ENCODE measurements at regions not wholly inside any gene's neighbourhood (a gene's known extent, or its start where the extent isn't known, plus 50 kb on each side); places are given as distances from the start of the nearest gene placed in this dataset.
A peak's percentile ranks its signal among the peaks of the same experiment; 100 is the strongest.

DNA sequence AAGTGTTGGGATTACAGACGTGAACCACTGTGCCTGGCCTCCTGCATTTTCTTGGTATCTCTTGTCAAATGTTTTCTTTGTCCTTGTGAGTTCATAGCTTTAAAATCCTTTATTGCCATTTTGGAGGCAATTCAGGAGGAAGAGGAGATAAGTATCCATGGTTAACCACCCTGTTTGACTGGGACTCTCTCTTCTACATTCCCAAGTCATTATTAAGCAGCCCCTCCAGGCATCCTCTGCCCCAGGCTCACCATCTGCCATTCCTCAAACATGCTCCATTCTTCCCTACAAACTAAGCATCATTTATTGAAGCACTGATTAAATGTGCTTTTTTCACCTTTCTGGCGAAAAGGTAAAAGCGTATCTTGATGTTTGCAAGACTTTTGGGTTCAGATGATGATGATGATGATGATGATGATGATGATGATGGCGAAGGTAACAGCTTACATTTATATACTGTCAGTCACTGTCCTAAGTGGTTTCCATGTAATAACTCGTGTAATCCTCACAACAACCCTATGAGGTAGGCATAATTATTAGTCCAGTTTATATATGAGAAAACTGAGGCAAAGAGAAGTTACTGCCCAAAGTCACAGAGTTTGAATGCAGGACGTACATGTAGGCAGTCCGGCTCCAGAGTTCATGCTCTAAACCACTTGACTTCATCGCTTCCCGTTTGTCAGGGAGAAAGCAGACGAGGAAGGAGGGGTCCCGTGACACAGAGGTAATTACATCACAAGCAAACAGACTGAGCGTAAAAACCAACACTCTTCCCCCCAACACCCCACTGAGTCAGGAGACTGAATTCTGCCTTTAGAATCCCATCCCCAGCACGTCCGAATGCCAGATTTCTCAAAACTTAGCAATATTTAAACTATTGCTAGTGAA, 69.7 kb upstream of the ACKR3 start:
- no peak for ATAC-seq
- POLR2A ChIA-PET = no interaction called here
- H3K9me3 Mint-ChIP-seq = no peaks in the 10 kb centered on the region

DNA sequence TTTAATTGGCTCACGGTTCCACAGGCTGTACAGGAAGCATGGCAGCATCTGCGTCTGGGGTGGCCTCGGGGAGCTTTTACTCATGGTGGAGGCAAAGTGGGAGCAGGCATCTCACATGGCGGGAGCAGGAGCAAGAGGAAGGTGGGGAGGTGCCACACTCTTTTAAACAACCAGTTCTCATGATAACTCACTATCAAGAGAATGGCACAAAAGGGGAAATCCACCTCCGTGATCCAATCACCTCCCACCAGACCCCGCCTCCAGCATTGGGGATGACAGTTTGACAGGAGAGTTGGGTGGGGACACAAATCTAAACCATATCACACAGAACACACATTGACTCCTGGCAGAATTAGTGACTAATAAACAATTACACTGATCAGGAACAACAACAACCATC, 68.6 kb upstream of the ACKR3 start:
- peaks cover 0 to 9% (median 6%) of the 10 kb centered on the region in 5 donors for H3K27me3 Mint-ChIP-seq
- DNase-seq (no peak), ATAC-seq (no peak)
- peaks cover 0 to 4% (median 3%) of the 10 kb centered on the region in 4 donors for H3K4me1 Mint-ChIP-seq
- H3K9me3 Mint-ChIP-seq = no peaks in the 10 kb centered on the region
- POLR2A ChIA-PET = no interaction called here
- H3K36me3 Mint-ChIP-seq = peaks cover 0 to 6% (median 3%) of the 10 kb centered on the region in 3 donors
- no peak overlapping the region for H3K4me3 Mint-ChIP-seq
- H3K27ac Mint-ChIP-seq = peak overlapping the region in 1 of 10 donors; percentile 48

More for the DNA sequence above, 69.7 kb upstream of the ACKR3 start:
- Mint-ChIP-seq H3K4me3 (no peak overlapping the region), H3K36me3 (peaks cover 0 to 6% (median 3%) of the 10 kb centered on the region in 3 donors), H3K27me3 (peaks cover 0 to 7% (median 6%) of the 10 kb centered on the region in 5 donors), H3K4me1 (peaks cover 0 to 2% (median 0%) of the 10 kb centered on the region in 4 donors), H3K27ac (no peak overlapping the region)
- no peak for DNase-seq

- H3K9me3 Mint-ChIP-seq = no peaks in the 10 kb centered on the region
- DNase-seq (no peak), ATAC-seq (no peak)
- POLR2A ChIA-PET = no interaction called here
- H3K36me3 Mint-ChIP-seq = peaks cover 0 to 3% (median 2%) of the 10 kb centered on the region in 3 donors
- H3K4me1 Mint-ChIP-seq = peaks cover 2 to 8% (median 3%) of the 10 kb centered on the region in 4 donors
- H3K27me3 Mint-ChIP-seq = peaks cover 0 to 13% (median 6%) of the 10 kb centered on the region in 5 donors
- no peak overlapping the region for H3K4me3 Mint-ChIP-seq
- H3K27ac Mint-ChIP-seq = peak overlapping the region in 1 of 10 donors; percentile 48
These were observed 68.1 kb upstream of the ACKR3 start for GRCh38 chr2:236501531-236501930.

DNA sequence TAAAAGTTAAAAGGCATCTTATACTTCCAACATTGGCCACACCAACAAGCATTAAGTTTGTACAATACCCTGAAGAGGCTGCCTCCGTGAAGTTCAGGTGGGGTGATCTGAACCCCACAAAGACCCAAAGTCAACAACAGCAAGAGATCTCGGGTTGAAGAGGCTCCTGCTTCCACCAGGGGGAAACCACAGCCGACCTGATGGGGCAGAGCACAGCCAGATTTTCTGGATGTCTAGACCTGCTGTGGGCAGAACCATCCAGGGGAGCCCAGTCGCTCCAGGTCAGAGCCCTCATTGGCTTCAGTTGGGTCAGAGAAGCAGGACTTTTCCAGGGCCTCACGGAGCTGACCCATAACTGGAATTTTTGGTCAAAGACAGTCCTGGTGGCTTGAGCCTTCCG, 66.5 kb upstream of the ACKR3 start:
- no peak for ATAC-seq
- peaks cover 7 to 18% (median 10%) of the 10 kb centered on the region in 4 donors for H3K4me1 Mint-ChIP-seq
- no peaks in the 10 kb centered on the region for H3K36me3 Mint-ChIP-seq
- H3K4me3 Mint-ChIP-seq = no peak overlapping the region
- H3K9me3 Mint-ChIP-seq = no peaks in the 10 kb centered on the region
- DNase-seq = peak in 1 of 10 donors; percentile 14
- peaks cover 0 to 17% (median 6%) of the 10 kb centered on the region in 5 donors for H3K27me3 Mint-ChIP-seq
- POLR2A ChIA-PET = interaction anchor here (0.7 kb wide), 1 partner anchor 151 kb away, joined by 4 read pairs; no protein-coding TSS in a partner anchor
- no peak overlapping the region for H3K27ac Mint-ChIP-seq

DNA sequence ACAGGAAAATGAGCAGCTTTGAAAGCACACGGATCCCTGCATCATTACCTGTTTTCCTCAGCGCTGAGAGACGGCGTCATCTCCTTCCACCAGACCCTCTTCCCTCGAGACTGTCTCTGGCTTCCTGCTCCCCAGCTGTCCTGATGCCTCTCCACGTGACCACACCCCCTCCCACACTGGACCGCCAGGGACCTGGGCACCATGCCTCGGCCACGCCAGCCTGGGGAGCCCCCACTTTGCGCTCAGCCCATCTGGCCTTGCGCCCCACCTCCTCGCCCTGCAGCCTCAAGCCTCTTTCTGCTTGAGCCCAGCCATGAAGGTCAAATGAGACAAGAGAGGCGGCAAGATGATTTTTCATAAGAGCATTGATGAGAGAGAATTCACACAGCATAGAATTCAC, 66.0 kb upstream of the ACKR3 start:
- H3K9me3 Mint-ChIP-seq = no peaks in the 10 kb centered on the region
- H3K4me3 Mint-ChIP-seq = no peak overlapping the region
- POLR2A ChIA-PET = no interaction called here
- no peak overlapping the region for H3K27ac Mint-ChIP-seq
- ATAC-seq = no peak
- H3K36me3 Mint-ChIP-seq = no peaks in the 10 kb centered on the region
- no peak for DNase-seq
- peaks cover 0 to 21% (median 6%) of the 10 kb centered on the region in 5 donors for H3K27me3 Mint-ChIP-seq
- H3K4me1 Mint-ChIP-seq = peaks cover 7 to 21% (median 10%) of the 10 kb centered on the region in 4 donors

DNA sequence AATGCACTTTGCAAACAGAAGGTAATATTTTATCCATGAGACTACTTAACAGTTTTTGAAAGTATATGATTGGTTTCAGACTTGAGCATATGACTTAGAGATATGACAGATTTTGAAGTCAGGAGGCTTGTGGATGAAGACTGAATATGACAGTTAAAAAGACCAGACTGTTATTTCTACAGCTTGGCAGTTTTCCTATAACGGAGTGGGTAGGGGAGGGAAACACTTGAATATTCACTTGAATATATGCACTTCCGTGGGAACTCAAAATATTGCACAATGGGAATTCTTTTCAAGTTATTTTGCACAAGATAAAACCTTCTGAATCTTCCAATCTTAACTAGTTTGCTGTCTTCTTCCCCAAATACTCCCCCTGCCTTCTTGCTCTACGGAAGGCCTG, 64.6 kb upstream of the ACKR3 start:
- H3K27me3 Mint-ChIP-seq = peaks cover 0 to 26% (median 3%) of the 10 kb centered on the region in 5 donors
- H3K27ac Mint-ChIP-seq = no peak overlapping the region
- no peak overlapping the region for H3K4me3 Mint-ChIP-seq
- no peaks in the 10 kb centered on the region for H3K36me3 Mint-ChIP-seq
- POLR2A ChIA-PET = no interaction called here
- DNase-seq (no peak), ATAC-seq (no peak)
- H3K4me1 Mint-ChIP-seq = peaks cover 7 to 21% (median 10%) of the 10 kb centered on the region in 4 donors
- no peaks in the 10 kb centered on the region for H3K9me3 Mint-ChIP-seq

- no peak for ATAC-seq
- DNase-seq = no peak
- POLR2A ChIA-PET = no interaction called here
- Mint-ChIP-seq H3K9me3 (no peaks in the 10 kb centered on the region), H3K4me3 (peak overlapping the region in 1 of 10 donors; percentile 2), H3K27me3 (peaks cover 0 to 26% (median 3%) of the 10 kb centered on the region in 5 donors), H3K27ac (peak overlapping the region in 1 of 10 donors; percentile 0), H3K36me3 (no peaks in the 10 kb centered on the region), H3K4me1 (peaks cover 8 to 21% (median 10%) of the 10 kb centered on the region in 4 donors)
These were observed 64.0 kb upstream of the ACKR3 start for GRCh38 chr2:236505648-236506047.

GRCh38 chr2:236507393-236508085, 62.1 kb upstream of the ACKR3 start:
- H3K4me3 Mint-ChIP-seq = peak overlapping the region; percentile 72 to 89 (median 80)
- no peaks in the 10 kb centered on the region for H3K9me3 Mint-ChIP-seq
- peak; percentile 88 to 97 for ATAC-seq
- peak; percentile 52 to 88 (median 66) for DNase-seq
- POLR2A ChIA-PET = no interaction called here
- peaks cover 8 to 21% (median 10%) of the 10 kb centered on the region in 4 donors for H3K4me1 Mint-ChIP-seq
- H3K36me3 Mint-ChIP-seq = no peaks in the 10 kb centered on the region
- peak overlapping the region in 7 of 10 donors; percentile 53 to 83 (median 78) for H3K27ac Mint-ChIP-seq
- H3K27me3 Mint-ChIP-seq = peaks cover 0 to 26% (median 0%) of the 10 kb centered on the region in 5 donors

GRCh38 chr2:236508466-236508865, 61.2 kb upstream of the ACKR3 start:
- Mint-ChIP-seq H3K4me3 (peak overlapping the region in 6 of 10 donors; percentile 19 to 81 (median 76)), H3K4me1 (peaks cover 8 to 21% (median 10%) of the 10 kb centered on the region in 4 donors), H3K9me3 (no peaks in the 10 kb centered on the region), H3K36me3 (no peaks in the 10 kb centered on the region), H3K27me3 (peaks cover 0 to 26% (median 0%) of the 10 kb centered on the region in 5 donors), H3K27ac (no peak overlapping the region)
- POLR2A ChIA-PET = no interaction called here
- DNase-seq (no peak), ATAC-seq (no peak)

DNA sequence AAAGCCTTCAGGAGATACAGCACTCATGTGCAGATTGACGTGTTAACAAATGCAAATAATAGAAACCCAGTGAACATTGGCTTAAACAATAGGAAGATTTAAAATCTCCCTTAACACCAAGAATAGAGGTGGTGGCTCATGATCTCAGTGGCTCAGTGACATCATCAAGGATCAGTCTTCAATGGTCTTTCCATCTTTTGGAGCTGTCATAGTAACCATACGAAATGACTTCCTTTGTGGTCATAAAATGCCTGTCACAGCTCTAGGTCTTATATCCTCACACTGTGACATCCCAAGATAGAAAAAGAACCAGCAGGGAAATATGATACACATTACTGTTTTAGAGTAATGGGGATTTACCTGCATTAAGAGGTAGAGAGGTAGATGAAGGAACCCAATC, 59.6 kb upstream of the ACKR3 start:
- no peaks in the 10 kb centered on the region for H3K9me3 Mint-ChIP-seq
- peak in 1 of 2 donors; percentile 9 for ATAC-seq
- no peak for DNase-seq
- POLR2A ChIA-PET = no interaction called here
- H3K27ac Mint-ChIP-seq = no peak overlapping the region
- no peak overlapping the region for H3K4me3 Mint-ChIP-seq
- no peaks in the 10 kb centered on the region for H3K36me3 Mint-ChIP-seq
- H3K27me3 Mint-ChIP-seq = peaks cover 0 to 20% (median 0%) of the 10 kb centered on the region in 5 donors
- H3K4me1 Mint-ChIP-seq = peaks cover 8 to 21% (median 10%) of the 10 kb centered on the region in 4 donors

DNA sequence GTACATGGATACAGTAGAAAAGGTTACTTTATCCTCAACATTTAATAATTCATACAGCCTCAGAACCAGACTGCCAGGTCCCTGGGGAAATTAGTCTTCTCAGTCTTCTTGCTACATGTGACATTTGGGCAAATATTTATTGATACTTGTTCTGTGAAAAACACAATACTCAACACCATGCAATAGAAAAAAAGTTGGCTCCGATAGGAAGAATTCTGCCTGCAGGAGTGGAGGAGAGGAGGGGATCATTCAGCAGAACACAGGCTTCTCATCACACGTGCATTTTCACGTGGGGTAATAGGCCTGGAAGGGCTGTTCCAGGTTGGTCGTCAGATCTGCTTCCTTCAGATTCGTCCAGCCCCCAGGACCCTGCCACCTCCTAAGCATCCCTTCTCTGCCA, 58.4 kb upstream of the ACKR3 start:
- H3K27ac Mint-ChIP-seq = peak overlapping the region in 1 of 10 donors; percentile 41
- POLR2A ChIA-PET = interaction anchor here (5.1 kb wide), 1 partner anchor 58 kb away, joined by 48 read pairs; the partner anchor contains the start of gene ACKR3
- no peaks in the 10 kb centered on the region for H3K36me3 Mint-ChIP-seq
- ATAC-seq (no peak), DNase-seq (no peak)
- H3K4me3 Mint-ChIP-seq = no peak overlapping the region
- peaks cover 0 to 16% (median 0%) of the 10 kb centered on the region in 5 donors for H3K27me3 Mint-ChIP-seq
- H3K4me1 Mint-ChIP-seq = peaks cover 6 to 16% (median 8%) of the 10 kb centered on the region in 4 donors
- H3K9me3 Mint-ChIP-seq = no peaks in the 10 kb centered on the region

- Mint-ChIP-seq H3K9me3 (no peaks in the 10 kb centered on the region), H3K27me3 (peaks cover 0 to 9% (median 0%) of the 10 kb centered on the region in 5 donors), H3K27ac (no peak overlapping the region), H3K4me3 (no peak overlapping the region), H3K4me1 (peaks cover 0 to 6% (median 3%) of the 10 kb centered on the region in 4 donors), H3K36me3 (no peaks in the 10 kb centered on the region)
- DNase-seq (no peak), ATAC-seq (no peak)
- POLR2A ChIA-PET = interaction anchor here (1.2 to 5.1 kb wide), 3 partner anchors 19 to 57 kb away, joined by 3 to 48 read pairs (median 7); partner anchors contain the start of gene ACKR3
These were observed 57.4 kb upstream of the ACKR3 start for GRCh38 chr2:236512267-236512666.
